Right atrium auricular region (tissue), 2 donors: ENCODE measurements at regions not wholly inside any gene's neighbourhood (a gene's known extent, or its start where the extent isn't known, plus 50 kb on each side); places are given as distances from the start of the nearest gene placed in this dataset.
"Not testable (repeated sequence)": the region's sequence is repeated elsewhere in the genome, so short reads cannot be mapped to it uniquely, and the experiment has no call there.

Experiments used
- DNase-seq: peaks from one replicate; pipeline ENCODE4 v3.0.0-alpha.2; 2019; ENCODE audit warnings: low spot score
- H3K27ac ChIP-seq, 2 donors: fragments of 200-600 bp; sonication (generic); 1 replicate in 1 of 2; 2 replicates in 1 of 2; pipeline ENCODE4 v1.5.1; 2016 to 2019
- H3K27me3 ChIP-seq, 2 donors: fragments of 200-600 bp; sonication (generic); one replicate each; pipeline versions ENCODE4 v1.5.1 to v1.6.0; 2017 to 2019
- H3K36me3 ChIP-seq: fragments of 200-600 bp; sonication (generic); one replicate; pipeline ENCODE4 v1.5.1; 2016
- H3K4me1 ChIP-seq, 2 donors: fragments of 200-600 bp; sonication (generic); one replicate each; pipeline versions ENCODE4 v1.5.1 to v1.6.0; 2017 to 2019
- H3K4me3 ChIP-seq, 2 donors: fragments of 200-600 bp; sonication (generic); 1 replicate in 1 of 2; 2 replicates in 1 of 2; pipeline ENCODE4 v1.5.1; 2017 to 2019; ENCODE audit warnings: mild to moderate bottlenecking in 1 of 2, moderate library complexity in 1 of 2
- H3K9me3 ChIP-seq, 2 donors: fragments of 200-600 bp; sonication (generic); one replicate each; pipeline ENCODE4 v1.5.1; 2019
- TF ChIP-seq, protein P1 (sequence below), 2 donors: fragments of 200-600 bp; sonication (generic); IDR thresholded peaks; one replicate each; pipeline ENCODE4 v1.5.1; 2019; ENCODE audit warnings: antibody characterized with exemption in 2 of 2

DNA sequence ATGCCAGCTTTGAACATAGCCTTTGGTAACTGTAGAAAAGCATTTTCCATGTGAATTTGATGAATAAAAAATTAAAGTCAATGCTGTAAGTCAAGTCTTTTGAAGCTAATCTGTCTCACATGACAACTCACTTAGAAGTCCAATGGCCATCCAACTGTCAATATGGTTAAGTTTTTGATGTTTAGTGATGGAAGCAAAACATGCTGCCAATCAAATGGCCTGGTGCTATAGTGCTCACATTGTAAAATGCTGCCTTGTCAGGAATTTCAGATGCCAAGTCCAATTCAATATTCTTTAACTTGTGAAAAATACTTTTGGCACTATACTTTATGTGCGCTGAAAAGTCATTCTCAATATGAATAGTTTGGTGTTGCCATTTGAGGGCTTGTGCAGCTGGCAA, 1361.8 kb upstream of the ALCAM start:
- H3K4me3 ChIP-seq = no peak overlapping the region
- no peak for DNase-seq
- H3K9me3 ChIP-seq = no peaks in the 10 kb centered on the region
- H3K27ac ChIP-seq = no peak overlapping the region
- TF ChIP-seq, protein P1, sequence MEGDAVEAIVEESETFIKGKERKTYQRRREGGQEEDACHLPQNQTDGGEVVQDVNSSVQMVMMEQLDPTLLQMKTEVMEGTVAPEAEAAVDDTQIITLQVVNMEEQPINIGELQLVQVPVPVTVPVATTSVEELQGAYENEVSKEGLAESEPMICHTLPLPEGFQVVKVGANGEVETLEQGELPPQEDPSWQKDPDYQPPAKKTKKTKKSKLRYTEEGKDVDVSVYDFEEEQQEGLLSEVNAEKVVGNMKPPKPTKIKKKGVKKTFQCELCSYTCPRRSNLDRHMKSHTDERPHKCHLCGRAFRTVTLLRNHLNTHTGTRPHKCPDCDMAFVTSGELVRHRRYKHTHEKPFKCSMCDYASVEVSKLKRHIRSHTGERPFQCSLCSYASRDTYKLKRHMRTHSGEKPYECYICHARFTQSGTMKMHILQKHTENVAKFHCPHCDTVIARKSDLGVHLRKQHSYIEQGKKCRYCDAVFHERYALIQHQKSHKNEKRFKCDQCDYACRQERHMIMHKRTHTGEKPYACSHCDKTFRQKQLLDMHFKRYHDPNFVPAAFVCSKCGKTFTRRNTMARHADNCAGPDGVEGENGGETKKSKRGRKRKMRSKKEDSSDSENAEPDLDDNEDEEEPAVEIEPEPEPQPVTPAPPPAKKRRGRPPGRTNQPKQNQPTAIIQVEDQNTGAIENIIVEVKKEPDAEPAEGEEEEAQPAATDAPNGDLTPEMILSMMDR (IDR thresholded peaks at IDR 0.05) = no peak
- H3K36me3 ChIP-seq = no peaks in the 10 kb centered on the region
- H3K27me3 ChIP-seq = no peaks in the 10 kb centered on the region
- H3K4me1 ChIP-seq = no peaks in the 10 kb centered on the region

DNA sequence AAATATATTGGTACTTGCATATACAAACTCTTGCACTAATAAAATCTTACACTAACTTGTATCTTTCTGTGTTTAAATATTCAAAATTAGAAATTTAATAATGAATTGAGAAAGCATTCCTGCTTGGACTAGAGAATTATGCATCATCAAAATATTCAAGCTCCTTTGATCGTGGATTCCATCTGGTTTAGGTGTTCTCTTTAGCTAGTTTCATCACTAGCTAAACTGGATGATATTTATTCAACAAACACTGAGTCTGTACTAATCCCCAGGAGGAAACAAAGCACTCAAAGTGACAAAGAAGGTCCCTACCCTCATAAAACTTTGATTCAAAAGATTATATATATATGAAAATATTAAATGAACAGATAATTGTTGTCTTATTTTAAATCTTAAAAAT, 1360.9 kb upstream of the ALCAM start:
- H3K9me3 ChIP-seq = no peaks in the 10 kb centered on the region
- DNase-seq = no peak
- no peaks in the 10 kb centered on the region for H3K27me3 ChIP-seq
- H3K4me3 ChIP-seq = no peak overlapping the region
- no peaks in the 10 kb centered on the region for H3K36me3 ChIP-seq
- H3K4me1 ChIP-seq = no peaks in the 10 kb centered on the region
- no peak overlapping the region for H3K27ac ChIP-seq
- TF ChIP-seq, protein P1 (IDR thresholded peaks at IDR 0.05) = no peak

DNA sequence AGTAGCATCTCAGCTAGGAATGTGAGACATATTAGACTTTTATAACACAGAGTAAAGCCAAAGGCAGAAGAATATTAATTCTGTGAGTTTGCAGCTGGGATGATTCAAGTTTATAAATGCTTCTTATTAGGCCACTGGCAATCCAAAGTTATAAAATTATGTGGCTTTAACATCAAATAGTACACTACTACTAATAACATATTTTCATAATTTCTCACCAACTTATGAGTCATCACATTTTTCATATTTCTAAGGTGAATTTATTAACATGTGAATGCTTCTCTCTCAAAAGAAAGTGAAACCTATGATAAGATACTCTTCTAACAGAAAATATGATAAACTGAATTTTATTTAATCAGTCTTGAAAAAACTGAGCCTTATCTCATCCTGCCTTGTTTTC, 1348.2 kb upstream of the ALCAM start:
- no peaks in the 10 kb centered on the region for H3K36me3 ChIP-seq
- H3K27me3 ChIP-seq = no peaks in the 10 kb centered on the region
- H3K4me1 ChIP-seq = no peaks in the 10 kb centered on the region
- H3K27ac ChIP-seq = no peak overlapping the region
- peaks cover 0 to 25% of the 10 kb centered on the region in 2 donors for H3K9me3 ChIP-seq
- TF ChIP-seq, protein P1 (IDR thresholded peaks at IDR 0.05) = no peak
- no peak for DNase-seq
- no peak overlapping the region for H3K4me3 ChIP-seq

DNA sequence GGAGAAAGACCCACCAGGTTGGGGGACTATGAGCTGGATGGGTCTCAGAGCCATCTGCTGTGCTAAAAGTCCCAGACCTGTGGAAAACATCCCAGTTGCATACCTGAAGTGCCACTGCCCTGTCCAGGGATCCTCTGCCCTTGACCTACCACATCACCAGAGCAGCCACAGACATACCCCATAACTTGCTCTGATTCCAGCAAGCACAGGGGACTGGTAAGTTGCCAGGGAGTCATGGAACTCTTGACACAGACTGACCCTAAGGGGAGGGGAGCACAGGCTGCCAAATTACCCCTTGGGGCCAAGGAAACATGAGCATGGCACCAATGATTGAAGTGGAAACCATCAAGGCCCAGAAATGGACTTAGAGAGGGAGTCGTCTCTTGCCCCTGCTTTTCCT, 1335.1 kb upstream of the ALCAM start:
- Histone ChIP-seq H3K4me1 (no peaks in the 10 kb centered on the region), H3K4me3 (no peak overlapping the region), H3K36me3 (no peaks in the 10 kb centered on the region), H3K27me3 (no peaks in the 10 kb centered on the region), H3K27ac (no peak overlapping the region), H3K9me3 (no peaks in the 10 kb centered on the region)
- no peak for DNase-seq
- TF ChIP-seq, protein P1 (IDR thresholded peaks at IDR 0.05) = no peak

DNA sequence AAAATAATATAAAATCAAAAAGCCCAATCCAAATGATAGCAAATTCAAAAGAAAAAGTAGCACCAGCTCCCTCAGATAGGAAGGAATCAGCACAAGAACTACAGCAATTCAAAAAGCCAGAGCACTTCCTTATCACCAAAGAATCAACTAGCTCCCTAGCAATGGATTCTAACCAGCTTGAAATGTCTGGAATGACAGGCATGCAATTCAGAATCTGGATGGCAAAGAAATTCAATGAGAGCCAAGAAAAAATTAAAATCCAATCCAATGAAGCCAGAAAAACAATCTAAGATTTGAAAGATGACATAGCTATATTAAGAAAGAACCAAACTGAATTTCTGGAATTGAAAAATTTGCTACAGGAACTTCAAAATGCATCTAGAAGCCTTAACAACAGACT, 1334.4 kb upstream of the ALCAM start:
- Histone ChIP-seq H3K27ac (no peak overlapping the region), H3K27me3 (no peaks in the 10 kb centered on the region), H3K4me3 (no peak overlapping the region), H3K4me1 (no peaks in the 10 kb centered on the region), H3K36me3 (no peaks in the 10 kb centered on the region), H3K9me3 (no peaks in the 10 kb centered on the region)
- TF ChIP-seq, protein P1 (IDR thresholded peaks at IDR 0.05) = no peak
- no peak for DNase-seq

DNA sequence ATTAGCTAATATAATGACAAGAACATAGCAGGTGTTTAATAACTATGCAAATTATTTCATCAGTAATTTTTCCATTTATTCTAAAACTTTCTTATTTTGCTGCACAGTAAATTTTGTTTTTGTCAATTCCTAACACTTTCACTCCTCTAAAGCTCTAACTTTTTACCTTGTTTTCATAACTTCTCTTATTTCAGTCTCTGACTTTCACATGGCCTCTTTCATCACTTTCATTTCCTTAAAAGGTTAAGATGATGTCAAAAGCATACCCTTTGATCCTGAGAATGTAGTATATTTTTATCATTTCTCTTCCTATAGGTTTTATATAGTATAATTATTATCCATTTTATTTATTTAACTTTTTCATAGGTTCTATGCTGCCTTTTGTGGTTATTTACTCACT, 1325.8 kb upstream of the ALCAM start:
- no peak for DNase-seq
- TF ChIP-seq, protein P1 (IDR thresholded peaks at IDR 0.05) = no peak
- no peaks in the 10 kb centered on the region for H3K27me3 ChIP-seq
- no peak overlapping the region for H3K4me3 ChIP-seq
- no peaks in the 10 kb centered on the region for H3K4me1 ChIP-seq
- H3K9me3 ChIP-seq = no peaks in the 10 kb centered on the region
- H3K36me3 ChIP-seq = no peaks in the 10 kb centered on the region
- no peak overlapping the region for H3K27ac ChIP-seq

DNA sequence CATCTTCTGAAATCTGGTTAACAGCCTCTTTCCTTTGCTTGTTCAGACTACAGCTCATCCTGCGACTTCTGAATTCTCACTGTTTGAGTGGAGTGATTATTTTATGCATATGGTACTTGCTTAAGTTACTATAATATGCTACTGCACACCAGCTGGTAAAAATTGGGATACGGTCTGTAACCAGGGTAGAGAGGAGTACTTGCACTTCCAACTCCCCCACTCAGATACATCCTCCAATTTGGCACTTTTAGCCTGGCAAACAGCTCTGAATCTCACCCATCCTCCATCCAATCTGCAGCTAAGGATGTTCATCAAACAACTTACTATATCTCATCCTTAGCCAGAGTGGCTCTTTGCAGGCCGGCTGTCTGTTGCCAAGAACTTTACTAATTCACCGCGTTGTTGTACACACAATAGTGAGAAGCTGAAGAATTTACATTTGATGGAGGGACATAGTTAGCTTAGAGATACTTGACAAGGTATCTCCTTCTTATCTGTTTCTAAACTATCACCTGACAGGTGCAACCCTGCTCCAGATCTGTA, 1323.6 kb upstream of the ALCAM start:
- not testable (repeated sequence) for H3K36me3 ChIP-seq, H3K27me3 ChIP-seq, H3K4me1 ChIP-seq, H3K9me3 ChIP-seq, H3K4me3 ChIP-seq, DNase-seq, H3K27ac ChIP-seq
